Neural cell (in vitro differentiated cells): ENCODE measurements at regions not wholly inside any gene's neighbourhood (a gene's known extent, or its start where the extent isn't known, plus 50 kb on each side); places are given as distances from the start of the nearest gene placed in this dataset.

Experiments
- H2AFZ ChIP-seq: fragments of 200-600, 300-800 bp; sonication (generic), shearing (Covaris generic); 2 replicates; pipeline ENCODE4 v1.6.0; 2014; ENCODE audit warnings: low read depth, mild to moderate bottlenecking, antibody characterized with exemption, low read length, moderate library complexity
- H3F3A ChIP-seq: fragments of 200-600 bp; shearing (Covaris generic); 2 replicates; pipeline ENCODE4 v1.6.1; 2016; ENCODE audit warnings: mild to moderate bottlenecking, moderate library complexity, mixed read lengths, antibody characterized with exemption, low read length; ENCODE audit not compliant: insufficient read depth, poor library complexity, severe bottlenecking
- H3K27ac ChIP-seq: fragments of 200-600, 300-800 bp; sonication (generic), shearing (Covaris generic); 2 replicates; pipeline ENCODE4 v1.5.1; 2014; ENCODE audit warnings: mild to moderate bottlenecking, low read length, moderate library complexity
- H3K27me3 ChIP-seq: fragments of 300-800, 200-600 bp; sonication (generic), shearing (Covaris generic); 2 replicates; pipeline ENCODE4 v1.6.0; 2014; ENCODE audit warnings: mild to moderate bottlenecking, low read depth, low read length, moderate library complexity; ENCODE audit not compliant: insufficient read depth
- H3K36me3 ChIP-seq: fragments of 300-800, 200-600 bp; sonication (generic), shearing (Covaris generic); 2 replicates; pipeline ENCODE4 v1.5.1; 2014; ENCODE audit warnings: mild to moderate bottlenecking, antibody characterized with exemption, low read length, moderate library complexity; ENCODE audit not compliant: insufficient read depth
- H3K4me2 ChIP-seq: fragments of 300-800, 200-600 bp; sonication (generic), shearing (Covaris generic); 2 replicates; pipeline ENCODE4 v1.6.0; 2014; ENCODE audit warnings: mild to moderate bottlenecking, low read length
- H3K4me3 ChIP-seq: fragments of 300-800, 200-600 bp; sonication (generic), shearing (Covaris generic); 2 replicates; pipeline ENCODE4 v1.5.1; 2014; ENCODE audit warnings: mild to moderate bottlenecking, low read length, moderate library complexity
- H3K79me2 ChIP-seq: fragments of 200-600 bp; shearing (Covaris generic); replicated peaks from 2 replicates; pipeline ENCODE4 v1.6.0; 2014; ENCODE audit warnings: mild to moderate bottlenecking, low read length, moderate library complexity; ENCODE audit not compliant: insufficient read depth
- H3K9ac ChIP-seq: fragments of 300-800, 200-600 bp; sonication (generic), shearing (Covaris generic); 2 replicates; pipeline ENCODE4 v1.6.1; 2016; ENCODE audit warnings: mild to moderate bottlenecking, low read length, mixed read lengths
- H3K9me2 ChIP-seq: fragments of 200-600 bp; shearing (Covaris generic); 2 replicates; pipeline ENCODE4 v1.6.1; 2016; ENCODE audit warnings: mild to moderate bottlenecking, low read length, mixed read lengths; ENCODE audit not compliant: insufficient read depth
- H3K9me3 ChIP-seq: fragments of 200-600, 300-800 bp; sonication (generic), shearing (Covaris generic); 2 replicates; pipeline ENCODE4 v1.6.1; 2016; ENCODE audit warnings: mild to moderate bottlenecking, mixed run types, low read length, moderate library complexity, mixed read lengths
- H4K20me1 ChIP-seq: fragments of 200-600 bp; shearing (Covaris generic); 2 replicates; pipeline ENCODE4 v1.6.1; 2016; ENCODE audit warnings: mild to moderate bottlenecking, mixed run types; ENCODE audit not compliant: insufficient read depth
- EP300 ChIP-seq: fragments of 450-650 bp; conservative IDR thresholded peaks from 2 replicates; pipeline ENCODE4 v1.6.1; 2014; ENCODE audit warnings: antibody characterized with exemption, mild to moderate bottlenecking, moderate library complexity; ENCODE audit not compliant: poor library complexity, severe bottlenecking
- EZH2 ChIP-seq: fragments of 200-600, 300-800 bp; shearing (Covaris generic), sonication (generic); IDR thresholded peaks from 2 replicates; pipeline ENCODE4 v1.6.1; 2014; ENCODE audit warnings: antibody characterized with exemption, low read length, borderline replicate concordance, mild to moderate bottlenecking; ENCODE audit not compliant: insufficient read depth, poor library complexity, severe bottlenecking
- MXI1 ChIP-seq: fragments of 450-650 bp; conservative IDR thresholded peaks from 2 replicates; pipeline ENCODE4 v1.6.1; 2014; ENCODE audit warnings: antibody characterized with exemption, mild to moderate bottlenecking; ENCODE audit not compliant: poor library complexity, severe bottlenecking
- POLR2AphosphoS5 ChIP-seq: IDR thresholded peaks from 2 replicates; pipeline ENCODE4 v1.6.1; 2012
- RAD21 ChIP-seq: fragments of 450-650 bp; conservative IDR thresholded peaks from 2 replicates; pipeline ENCODE4 v1.6.1; 2014; ENCODE audit warnings: antibody characterized with exemption, mild to moderate bottlenecking, moderate library complexity
- SMC3 ChIP-seq: fragments of 450-650 bp; conservative IDR thresholded peaks from 2 replicates; pipeline ENCODE4 v1.6.1; 2014; ENCODE audit warnings: antibody characterized with exemption, mild to moderate bottlenecking, moderate library complexity; ENCODE audit not compliant: poor library complexity
- TAF1 ChIP-seq: IDR thresholded peaks from 2 replicates; pipeline ENCODE4 v1.6.1; 2012; ENCODE audit warnings: low read depth
- TF ChIP-seq, protein P1 (sequence below): IDR thresholded peaks from 2 replicates; pipeline ENCODE4 v1.6.1; 2012; ENCODE audit warnings: borderline replicate concordance
- TF ChIP-seq, protein P2 (sequence below): fragments of 450-650 bp; IDR thresholded peaks from 2 replicates; pipeline ENCODE4 v1.5.1; 2014; ENCODE audit warnings: antibody characterized with exemption, mild to moderate bottlenecking, moderate library complexity; ENCODE audit not compliant: poor library complexity, severe bottlenecking

DNA sequence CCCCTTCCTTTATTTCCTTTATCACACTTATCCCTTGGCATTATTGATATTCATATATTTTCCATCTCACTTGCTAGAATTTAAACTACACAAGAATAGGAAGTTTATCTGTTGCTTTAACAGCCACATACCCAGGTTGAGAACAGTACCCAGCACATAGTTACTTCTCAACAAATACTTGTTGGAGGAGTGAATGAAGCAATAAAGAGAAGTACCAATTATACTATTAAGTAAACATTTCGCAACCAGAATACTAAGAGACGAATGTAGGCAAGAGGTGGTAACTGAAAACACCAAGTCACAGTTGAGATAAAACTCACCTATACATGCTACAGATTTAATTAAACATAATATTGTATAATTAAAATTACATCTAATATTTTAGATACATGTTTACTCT is 110.9 kb downstream of the FSCB start:
- Histone ChIP-seq H3K9ac (no peak overlapping the region), H2AFZ (no peak overlapping the region)

DNA sequence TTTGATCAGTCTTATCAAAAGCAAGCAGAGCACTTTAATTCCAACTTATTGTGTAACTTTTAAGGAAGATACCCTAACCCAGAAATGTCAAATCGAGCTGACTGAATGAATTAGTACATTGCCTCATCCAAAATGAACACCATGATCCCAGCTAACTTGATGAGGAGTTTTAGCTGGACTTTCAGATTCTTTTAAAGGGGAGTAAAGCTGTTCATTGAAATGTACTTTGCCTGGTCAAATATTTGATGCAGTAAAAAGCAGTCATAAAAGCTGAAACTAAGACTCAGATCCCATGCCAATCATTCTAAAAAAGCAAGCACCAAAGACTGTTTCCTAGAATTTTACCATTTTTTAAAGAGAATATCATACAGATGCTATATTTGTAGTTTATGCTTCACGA is 114.1 kb downstream of the FSCB start:
- Histone ChIP-seq H4K20me1 (no peaks in the 10 kb centered on the region), H3K4me2 (no peak overlapping the region), H3K27ac (no peak overlapping the region), H3F3A (no peaks in the 10 kb centered on the region), H2AFZ (no peak overlapping the region), H3K9me2 (no peaks in the 10 kb centered on the region), H3K36me3 (no peaks in the 10 kb centered on the region), H3K9ac (no peak overlapping the region), H3K27me3 (no peaks in the 10 kb centered on the region), H3K9me3 (no peaks in the 10 kb centered on the region), H3K4me3 (no peak overlapping the region), H3K79me2 (no peaks in the 10 kb centered on the region)
- no peak for TF ChIP-seq RAD21

More for the DNA sequence above, 110.9 kb downstream of the FSCB start:
- H3K4me2 ChIP-seq, result no peak overlapping the region
- no peak for TF ChIP-seq EP300
- no peak for TF ChIP-seq RAD21
- no peak for TF ChIP-seq EZH2
- TF ChIP-seq SMC3, result no peak
- H3K9me3 ChIP-seq, result no peaks in the 10 kb centered on the region
- H3K27me3 ChIP-seq, result no peaks in the 10 kb centered on the region
- no peaks in the 10 kb centered on the region for H4K20me1 ChIP-seq
- H3K27ac ChIP-seq, result no peak overlapping the region
- H3F3A ChIP-seq, result no peaks in the 10 kb centered on the region
- H3K79me2 ChIP-seq, result no peaks in the 10 kb centered on the region
- no peaks in the 10 kb centered on the region for H3K36me3 ChIP-seq
- no peaks in the 10 kb centered on the region for H3K9me2 ChIP-seq
- H3K4me3 ChIP-seq, result no peak overlapping the region

DNA sequence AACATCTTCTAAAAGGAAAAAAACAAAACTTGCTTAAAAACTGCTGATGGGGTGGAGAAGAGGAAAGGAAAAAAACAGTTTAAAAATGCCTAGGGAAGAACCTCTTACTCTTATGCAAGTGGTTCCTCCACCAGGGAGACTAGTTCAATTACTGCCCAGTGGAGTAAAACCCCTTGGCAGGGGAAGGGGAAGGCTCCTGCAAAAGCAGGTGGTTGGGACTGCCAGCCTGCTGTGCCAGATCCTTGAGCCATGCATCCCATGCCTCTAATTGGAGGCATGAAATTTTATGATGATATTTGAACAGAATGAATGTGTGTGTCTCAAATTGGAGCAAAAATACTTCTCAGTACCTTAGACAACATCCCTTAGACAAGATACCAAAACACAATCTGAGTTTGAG is 118.8 kb downstream of the FSCB start:
- no peak overlapping the region for H3K4me3 ChIP-seq
- H3K79me2 ChIP-seq, result no peaks in the 10 kb centered on the region
- no peaks in the 10 kb centered on the region for H4K20me1 ChIP-seq
- TF ChIP-seq POLR2AphosphoS5 (no peak), EZH2 (no peak), RAD21 (no peak)
- TF ChIP-seq, protein P1, sequence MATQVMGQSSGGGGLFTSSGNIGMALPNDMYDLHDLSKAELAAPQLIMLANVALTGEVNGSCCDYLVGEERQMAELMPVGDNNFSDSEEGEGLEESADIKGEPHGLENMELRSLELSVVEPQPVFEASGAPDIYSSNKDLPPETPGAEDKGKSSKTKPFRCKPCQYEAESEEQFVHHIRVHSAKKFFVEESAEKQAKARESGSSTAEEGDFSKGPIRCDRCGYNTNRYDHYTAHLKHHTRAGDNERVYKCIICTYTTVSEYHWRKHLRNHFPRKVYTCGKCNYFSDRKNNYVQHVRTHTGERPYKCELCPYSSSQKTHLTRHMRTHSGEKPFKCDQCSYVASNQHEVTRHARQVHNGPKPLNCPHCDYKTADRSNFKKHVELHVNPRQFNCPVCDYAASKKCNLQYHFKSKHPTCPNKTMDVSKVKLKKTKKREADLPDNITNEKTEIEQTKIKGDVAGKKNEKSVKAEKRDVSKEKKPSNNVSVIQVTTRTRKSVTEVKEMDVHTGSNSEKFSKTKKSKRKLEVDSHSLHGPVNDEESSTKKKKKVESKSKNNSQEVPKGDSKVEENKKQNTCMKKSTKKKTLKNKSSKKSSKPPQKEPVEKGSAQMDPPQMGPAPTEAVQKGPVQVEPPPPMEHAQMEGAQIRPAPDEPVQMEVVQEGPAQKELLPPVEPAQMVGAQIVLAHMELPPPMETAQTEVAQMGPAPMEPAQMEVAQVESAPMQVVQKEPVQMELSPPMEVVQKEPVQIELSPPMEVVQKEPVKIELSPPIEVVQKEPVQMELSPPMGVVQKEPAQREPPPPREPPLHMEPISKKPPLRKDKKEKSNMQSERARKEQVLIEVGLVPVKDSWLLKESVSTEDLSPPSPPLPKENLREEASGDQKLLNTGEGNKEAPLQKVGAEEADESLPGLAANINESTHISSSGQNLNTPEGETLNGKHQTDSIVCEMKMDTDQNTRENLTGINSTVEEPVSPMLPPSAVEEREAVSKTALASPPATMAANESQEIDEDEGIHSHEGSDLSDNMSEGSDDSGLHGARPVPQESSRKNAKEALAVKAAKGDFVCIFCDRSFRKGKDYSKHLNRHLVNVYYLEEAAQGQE, result no peak
- H3K27ac ChIP-seq, result no peak overlapping the region
- no peak overlapping the region for H2AFZ ChIP-seq
- no peaks in the 10 kb centered on the region for H3K9me2 ChIP-seq
- no peak overlapping the region for H3K9ac ChIP-seq
- H3K36me3 ChIP-seq, result no peaks in the 10 kb centered on the region
- no peaks in the 10 kb centered on the region for H3K9me3 ChIP-seq
- H3K27me3 ChIP-seq, result no peaks in the 10 kb centered on the region
- no peaks in the 10 kb centered on the region for H3F3A ChIP-seq
- no peak overlapping the region for H3K4me2 ChIP-seq

DNA sequence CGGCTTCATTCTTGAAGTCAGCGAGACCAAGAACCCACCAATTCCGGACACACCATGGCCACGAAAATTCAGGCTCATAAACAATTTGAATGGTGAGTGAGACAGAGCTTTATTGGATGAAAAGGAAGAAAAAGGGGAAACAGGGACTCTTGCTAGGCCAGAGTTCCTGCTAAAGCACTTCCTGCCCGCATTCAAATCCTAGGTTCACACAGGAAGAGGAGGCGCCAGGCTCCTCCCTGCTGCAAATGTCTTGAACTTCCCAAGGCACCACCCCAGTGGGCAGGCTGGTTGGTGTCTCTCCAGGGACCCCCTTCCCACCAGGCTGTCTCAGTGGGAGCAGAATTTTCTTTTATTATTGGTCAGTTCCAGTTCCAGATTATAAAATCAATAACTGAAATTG is 121.2 kb downstream of the FSCB start:
- no peak overlapping the region for H2AFZ ChIP-seq
- no peaks in the 10 kb centered on the region for H3K36me3 ChIP-seq
- no peaks in the 10 kb centered on the region for H3K9me2 ChIP-seq
- no peaks in the 10 kb centered on the region for H3K9me3 ChIP-seq
- no peaks in the 10 kb centered on the region for H3K79me2 ChIP-seq
- TF ChIP-seq TAF1 (no peak), EZH2 (no peak), MXI1 (no peak), SMC3 (no peak), RAD21 (no peak), EP300 (no peak), POLR2AphosphoS5 (no peak)
- TF ChIP-seq, protein P1, result no peak
- TF ChIP-seq, protein P2, sequence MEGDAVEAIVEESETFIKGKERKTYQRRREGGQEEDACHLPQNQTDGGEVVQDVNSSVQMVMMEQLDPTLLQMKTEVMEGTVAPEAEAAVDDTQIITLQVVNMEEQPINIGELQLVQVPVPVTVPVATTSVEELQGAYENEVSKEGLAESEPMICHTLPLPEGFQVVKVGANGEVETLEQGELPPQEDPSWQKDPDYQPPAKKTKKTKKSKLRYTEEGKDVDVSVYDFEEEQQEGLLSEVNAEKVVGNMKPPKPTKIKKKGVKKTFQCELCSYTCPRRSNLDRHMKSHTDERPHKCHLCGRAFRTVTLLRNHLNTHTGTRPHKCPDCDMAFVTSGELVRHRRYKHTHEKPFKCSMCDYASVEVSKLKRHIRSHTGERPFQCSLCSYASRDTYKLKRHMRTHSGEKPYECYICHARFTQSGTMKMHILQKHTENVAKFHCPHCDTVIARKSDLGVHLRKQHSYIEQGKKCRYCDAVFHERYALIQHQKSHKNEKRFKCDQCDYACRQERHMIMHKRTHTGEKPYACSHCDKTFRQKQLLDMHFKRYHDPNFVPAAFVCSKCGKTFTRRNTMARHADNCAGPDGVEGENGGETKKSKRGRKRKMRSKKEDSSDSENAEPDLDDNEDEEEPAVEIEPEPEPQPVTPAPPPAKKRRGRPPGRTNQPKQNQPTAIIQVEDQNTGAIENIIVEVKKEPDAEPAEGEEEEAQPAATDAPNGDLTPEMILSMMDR, result no peak
- no peak overlapping the region for H3K27ac ChIP-seq
- no peak overlapping the region for H3K9ac ChIP-seq
- no peaks in the 10 kb centered on the region for H3K27me3 ChIP-seq
- no peaks in the 10 kb centered on the region for H4K20me1 ChIP-seq
- no peak overlapping the region for H3K4me3 ChIP-seq
- no peak overlapping the region for H3K4me2 ChIP-seq
- H3F3A ChIP-seq, result no peaks in the 10 kb centered on the region
